Fibroblast of pulmonary artery (primary cell): ENCODE measurements at regions not wholly inside any gene's neighbourhood (a gene's known extent, or its start where the extent isn't known, plus 50 kb on each side); places are given as distances from the start of the nearest gene placed in this dataset.
A peak's percentile ranks its signal among the peaks of the same experiment; 100 is the strongest.

ENCODE experiments used
- DNase-seq: peaks from one replicate; pipeline ENCODE4 v3.0.0-alpha.2; 2010; ENCODE audit warnings: low read depth
- H3K4me3 ChIP-seq: replicated peaks from 2 replicates; pipeline ENCODE4 v1.5.1; 2011; ENCODE audit warnings: low read depth, mild to moderate bottlenecking, control low read depth, low read length, moderate library complexity
- CTCF ChIP-seq: IDR thresholded peaks from 2 replicates; pipeline ENCODE4 v1.5.1; 2011; ENCODE audit warnings: mild to moderate bottlenecking, control low read depth, low read length, inconsistent platforms; ENCODE audit errors: missing control alignments

- no peak for TF ChIP-seq CTCF
- no peak overlapping the region for H3K4me3 ChIP-seq
- DNase-seq, result no peak
These were observed 806.2 kb upstream of the RAG2 start for GRCh38 chr11:37404231-37404630.

GRCh38 chr11:37402663-37403062 is 804.6 kb upstream of the RAG2 start:
- no peak overlapping the region for H3K4me3 ChIP-seq
- no peak for DNase-seq
- no peak for TF ChIP-seq CTCF

GRCh38 chr11:37394236-37394870 is 796.3 kb upstream of the RAG2 start:
- DNase-seq, result peak; percentile 3
- H3K4me3 ChIP-seq, result no peak overlapping the region
- TF ChIP-seq CTCF, result no peak

- no peak overlapping the region for H3K4me3 ChIP-seq
- TF ChIP-seq CTCF, result no peak
- no peak for DNase-seq
These were observed 793.6 kb upstream of the RAG2 start for GRCh38 chr11:37391615-37392014.

- no peak overlapping the region for H3K4me3 ChIP-seq
- no peak for TF ChIP-seq CTCF
- DNase-seq, result no peak
These were observed 792.6 kb upstream of the RAG2 start for GRCh38 chr11:37390576-37391083.

- H3K4me3 ChIP-seq, result no peak overlapping the region
- no peak for TF ChIP-seq CTCF
- DNase-seq, result no peak
These were observed 780.9 kb upstream of the RAG2 start for GRCh38 chr11:37378958-37379357.

GRCh38 chr11:37372667-37373066 is 774.6 kb upstream of the RAG2 start:
- TF ChIP-seq CTCF, result no peak
- no peak overlapping the region for H3K4me3 ChIP-seq
- no peak for DNase-seq
